ENCODE measurements at regions not wholly inside any gene's neighbourhood (a gene's known extent, or its start where the extent isn't known, plus 50 kb on each side); places are given as distances from the start of the nearest gene placed in this dataset.

DNA sequence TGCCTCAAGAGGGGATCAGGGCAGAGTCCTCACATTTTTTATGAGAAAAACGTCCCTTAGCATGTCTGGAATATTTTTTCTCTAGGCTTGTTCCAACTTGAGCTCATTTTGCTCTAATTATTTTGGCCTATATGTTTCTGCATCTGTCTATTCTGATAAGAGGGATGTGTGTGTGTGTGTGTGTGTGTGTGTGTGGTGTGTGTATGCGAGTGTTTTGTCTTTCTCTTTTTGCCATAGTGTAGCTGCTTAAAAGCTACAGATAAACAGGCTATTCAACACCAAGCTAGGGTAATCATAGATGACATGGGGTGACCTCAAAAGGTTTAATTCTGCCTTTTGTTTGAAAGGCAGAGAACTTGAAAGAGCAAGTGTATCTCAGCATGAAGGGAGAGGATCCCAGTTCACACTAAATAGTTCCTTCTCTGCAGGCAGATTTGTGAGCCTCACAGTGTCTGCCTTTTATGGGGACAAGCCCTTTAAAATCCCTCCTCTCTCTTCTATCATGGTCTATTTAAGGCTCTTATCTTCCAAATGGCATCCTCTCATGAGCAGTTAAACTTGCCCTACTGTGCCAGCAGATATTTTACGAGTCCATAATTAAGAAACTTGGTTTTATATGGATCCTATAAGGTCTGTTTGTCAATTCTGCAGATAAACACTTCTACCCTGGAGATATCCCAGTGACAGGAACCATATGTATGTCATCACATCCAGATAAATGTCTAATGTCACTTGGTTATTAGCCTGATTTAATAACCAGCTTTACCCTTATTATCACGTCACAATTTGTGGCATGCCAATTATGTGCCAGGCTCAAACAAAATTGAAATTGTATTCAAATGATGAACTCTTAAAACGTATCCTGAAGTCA lies 202.9 kb upstream of the MTPN start:
- Mint-ChIP-seq H3K27me3 (ENCODE audit: insufficient read depth) (no peaks in the 10 kb centered on the region), H3K27ac (no peak overlapping the region), H3K36me3 (ENCODE audit: low read depth) (no peaks in the 10 kb centered on the region), H3K4me3 (no peak overlapping the region), H3K9me3 (no peaks in the 10 kb centered on the region), H3K4me1 (ENCODE audit: low read depth) (no peaks in the 10 kb centered on the region)
- no peak for DNase-seq (ENCODE audit: low spot score)
- intact Hi-C loops (cut with micrococcal nuclease) = no loop called here

DNA sequence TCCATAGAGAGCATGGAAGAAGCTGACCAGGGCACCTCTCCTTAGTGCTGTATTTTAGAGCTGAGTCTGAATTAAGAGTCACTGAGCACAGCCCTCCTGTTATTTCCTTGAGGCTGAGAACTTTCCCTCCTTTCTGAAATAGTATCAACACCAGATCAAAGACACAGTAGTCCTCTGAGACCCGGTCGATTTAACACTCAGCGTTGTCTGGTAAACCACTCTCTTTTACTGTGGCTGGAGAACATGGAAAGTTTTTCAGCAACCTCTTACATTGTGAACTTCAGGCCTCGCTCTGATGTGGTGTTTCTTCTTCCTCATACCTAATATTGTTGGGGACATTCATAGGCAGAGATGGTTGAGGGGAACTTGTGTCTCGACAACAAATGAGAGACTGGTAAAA lies 202.0 kb upstream of the MTPN start:
- intact Hi-C loops (cut with micrococcal nuclease) = no loop called here
- no peak for DNase-seq (ENCODE audit: low spot score)
- Mint-ChIP-seq H3K4me3 (no peak overlapping the region), H3K27me3 (ENCODE audit: insufficient read depth) (no peaks in the 10 kb centered on the region), H3K36me3 (ENCODE audit: low read depth) (no peaks in the 10 kb centered on the region), H3K9me3 (no peaks in the 10 kb centered on the region), H3K4me1 (ENCODE audit: low read depth) (no peaks in the 10 kb centered on the region), H3K27ac (no peak overlapping the region)

- Mint-ChIP-seq H3K4me3 (no peak overlapping the region), H3K36me3 (ENCODE audit: low read depth) (no peaks in the 10 kb centered on the region), H3K9me3 (no peaks in the 10 kb centered on the region), H3K27ac (no peak overlapping the region), H3K4me1 (ENCODE audit: low read depth) (no peaks in the 10 kb centered on the region), H3K27me3 (ENCODE audit: insufficient read depth) (no peaks in the 10 kb centered on the region)
- no peak for DNase-seq (ENCODE audit: low spot score)
- intact Hi-C loops (cut with micrococcal nuclease) = no loop called here
These were observed 197.4 kb upstream of the MTPN start for GRCh38 chr7:136174477-136175125.

- Mint-ChIP-seq H3K27ac (no peak overlapping the region), H3K27me3 (ENCODE audit: insufficient read depth) (no peaks in the 10 kb centered on the region), H3K9me3 (no peaks in the 10 kb centered on the region), H3K4me3 (no peak overlapping the region), H3K4me1 (ENCODE audit: low read depth) (no peaks in the 10 kb centered on the region), H3K36me3 (ENCODE audit: low read depth) (no peaks in the 10 kb centered on the region)
- DNase-seq (ENCODE audit: low spot score) = no peak
- intact Hi-C loops (cut with micrococcal nuclease) = no loop called here
These were observed 196.7 kb upstream of the MTPN start for GRCh38 chr7:136173874-136174273.

DNA sequence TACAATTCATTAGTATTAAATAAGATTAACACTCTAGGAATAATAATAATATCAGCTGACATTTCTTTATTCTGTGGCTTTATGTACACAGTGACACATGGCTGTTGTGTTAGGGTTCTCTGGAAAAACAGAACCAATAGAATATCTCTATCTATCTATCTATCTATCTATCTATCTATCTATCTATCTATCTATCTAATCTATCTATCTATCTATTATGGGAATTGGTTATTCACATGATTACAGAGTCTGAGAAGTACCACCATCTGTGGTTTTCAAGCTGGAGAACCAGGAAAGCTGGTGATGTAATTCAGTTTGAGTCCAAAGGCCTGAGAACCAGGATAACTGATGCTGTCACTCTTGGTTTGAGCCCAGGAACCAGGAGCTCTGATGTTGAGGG lies 194.1 kb upstream of the MTPN start:
- Mint-ChIP-seq H3K4me3 (no peak overlapping the region), H3K4me1 (ENCODE audit: low read depth) (no peaks in the 10 kb centered on the region), H3K27me3 (ENCODE audit: insufficient read depth) (no peaks in the 10 kb centered on the region), H3K9me3 (no peaks in the 10 kb centered on the region), H3K36me3 (ENCODE audit: low read depth) (no peaks in the 10 kb centered on the region), H3K27ac (no peak overlapping the region)
- intact Hi-C loops (cut with micrococcal nuclease) = no loop called here
- DNase-seq (ENCODE audit: low spot score) = no peak

DNA sequence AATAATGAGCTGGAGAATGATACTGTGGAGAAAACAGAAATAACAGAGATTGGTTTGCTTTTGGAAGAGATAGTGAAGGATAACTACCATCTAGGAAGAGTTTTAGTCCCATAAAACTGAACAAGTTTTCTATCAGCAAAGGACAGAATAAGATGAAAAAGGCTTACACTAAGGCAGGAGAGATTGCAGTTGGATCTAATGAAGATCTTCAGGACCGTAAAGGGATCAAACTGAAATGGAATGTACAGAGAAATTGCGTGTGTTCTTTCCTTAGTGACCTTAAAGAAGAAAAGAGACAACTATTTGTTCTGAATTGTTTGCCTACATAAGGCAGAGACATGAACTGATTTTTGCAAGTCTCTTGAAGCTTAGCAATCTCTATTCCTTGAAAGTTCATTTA lies 191.7 kb upstream of the MTPN start:
- Mint-ChIP-seq H3K4me1 (ENCODE audit: low read depth) (no peaks in the 10 kb centered on the region), H3K4me3 (no peak overlapping the region), H3K27ac (no peak overlapping the region), H3K9me3 (no peaks in the 10 kb centered on the region), H3K36me3 (ENCODE audit: low read depth) (no peaks in the 10 kb centered on the region), H3K27me3 (ENCODE audit: insufficient read depth) (no peaks in the 10 kb centered on the region)
- intact Hi-C loops (cut with micrococcal nuclease) = no loop called here
- no peak for DNase-seq (ENCODE audit: low spot score)

GRCh38 chr7:136167991-136168390 lies 190.8 kb upstream of the MTPN start:
- no peak overlapping the region for H3K4me3 Mint-ChIP-seq
- H3K27ac Mint-ChIP-seq = no peak overlapping the region
- no peaks in the 10 kb centered on the region for H3K27me3 Mint-ChIP-seq (ENCODE audit: insufficient read depth)
- no peaks in the 10 kb centered on the region for H3K9me3 Mint-ChIP-seq
- H3K36me3 Mint-ChIP-seq (ENCODE audit: low read depth) = no peaks in the 10 kb centered on the region
- intact Hi-C loops (cut with micrococcal nuclease) = no loop called here
- no peak for DNase-seq (ENCODE audit: low spot score)
- no peaks in the 10 kb centered on the region for H3K4me1 Mint-ChIP-seq (ENCODE audit: low read depth)

- no peaks in the 10 kb centered on the region for H3K9me3 Mint-ChIP-seq
- intact Hi-C loops (cut with micrococcal nuclease) = no loop called here
- no peaks in the 10 kb centered on the region for H3K27me3 Mint-ChIP-seq (ENCODE audit: insufficient read depth)
- H3K36me3 Mint-ChIP-seq (ENCODE audit: low read depth) = no peaks in the 10 kb centered on the region
- H3K4me1 Mint-ChIP-seq (ENCODE audit: low read depth) = no peaks in the 10 kb centered on the region
- no peak for DNase-seq (ENCODE audit: low spot score)
- H3K27ac Mint-ChIP-seq = no peak overlapping the region
- no peak overlapping the region for H3K4me3 Mint-ChIP-seq
These were observed 189.4 kb upstream of the MTPN start for GRCh38 chr7:136166521-136166920.

- no peaks in the 10 kb centered on the region for H3K9me3 Mint-ChIP-seq
- H3K4me3 Mint-ChIP-seq = no peak overlapping the region
- H3K27ac Mint-ChIP-seq = no peak overlapping the region
- H3K27me3 Mint-ChIP-seq (ENCODE audit: insufficient read depth) = peaks cover 2% of the 10 kb centered on the region
- no peaks in the 10 kb centered on the region for H3K36me3 Mint-ChIP-seq (ENCODE audit: low read depth)
- intact Hi-C loops (cut with micrococcal nuclease) = no loop called here
- DNase-seq (ENCODE audit: low spot score) = no peak
- H3K4me1 Mint-ChIP-seq (ENCODE audit: low read depth) = no peaks in the 10 kb centered on the region
These were observed 186.2 kb upstream of the MTPN start for GRCh38 chr7:136163340-136163801.

DNA sequence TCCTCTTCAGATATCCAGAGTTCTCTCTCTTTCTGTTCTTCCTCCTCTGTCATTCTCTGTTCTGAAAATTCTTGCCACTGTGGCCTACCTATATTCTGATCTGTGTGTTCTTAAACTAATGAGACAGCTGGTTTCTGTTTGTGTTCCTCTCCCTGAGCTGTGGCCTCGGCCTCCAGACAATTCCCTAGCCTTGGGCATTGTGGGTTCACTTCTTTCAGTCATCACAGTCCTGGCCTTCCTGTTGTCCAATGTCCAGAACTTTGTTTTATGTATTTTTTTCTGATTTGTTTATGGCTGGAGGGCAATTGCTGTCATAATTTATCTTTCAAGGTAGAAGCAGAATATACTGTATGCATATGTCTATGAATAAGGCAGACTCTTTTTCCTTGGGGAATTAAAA lies 173.2 kb upstream of the MTPN start:
- H3K4me1 Mint-ChIP-seq (ENCODE audit: low read depth) = no peaks in the 10 kb centered on the region
- no peaks in the 10 kb centered on the region for H3K36me3 Mint-ChIP-seq (ENCODE audit: low read depth)

DNA sequence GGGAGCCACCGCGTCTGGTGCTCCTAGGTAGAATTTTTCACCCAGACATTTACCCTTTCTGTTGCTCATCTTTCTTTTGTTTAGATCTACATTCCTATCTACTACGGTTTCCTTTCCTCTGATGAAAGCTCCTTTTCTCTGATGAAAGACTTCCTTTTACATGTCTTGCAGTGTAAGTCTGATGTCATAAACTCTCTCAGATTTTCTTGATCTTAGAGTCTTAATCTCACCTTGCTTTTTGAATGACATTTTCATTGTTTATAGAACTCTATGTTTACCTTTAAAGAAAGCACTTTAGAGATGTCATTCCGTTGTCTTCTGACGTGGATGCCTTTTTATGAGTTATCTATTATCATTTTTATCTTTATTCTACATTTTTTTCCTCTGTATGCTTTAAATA lies 171.8 kb upstream of the MTPN start:
- no peaks in the 10 kb centered on the region for H3K9me3 Mint-ChIP-seq
- H3K27ac Mint-ChIP-seq = no peak overlapping the region
- H3K36me3 Mint-ChIP-seq (ENCODE audit: low read depth) = no peaks in the 10 kb centered on the region
- no peak overlapping the region for H3K4me3 Mint-ChIP-seq
- no peaks in the 10 kb centered on the region for H3K27me3 Mint-ChIP-seq (ENCODE audit: insufficient read depth)
- DNase-seq (ENCODE audit: low spot score) = no peak
- no peaks in the 10 kb centered on the region for H3K4me1 Mint-ChIP-seq (ENCODE audit: low read depth)
- intact Hi-C loops (cut with micrococcal nuclease) = no loop called here

More for the DNA sequence above, 173.2 kb upstream of the MTPN start:
- H3K27ac Mint-ChIP-seq = no peak overlapping the region
- no peak for DNase-seq (ENCODE audit: low spot score)
- no peaks in the 10 kb centered on the region for H3K27me3 Mint-ChIP-seq (ENCODE audit: insufficient read depth)
- intact Hi-C loops (cut with micrococcal nuclease) = no loop called here
- no peaks in the 10 kb centered on the region for H3K9me3 Mint-ChIP-seq
- H3K4me3 Mint-ChIP-seq = no peak overlapping the region

- Mint-ChIP-seq H3K4me1 (ENCODE audit: low read depth) (no peaks in the 10 kb centered on the region), H3K27me3 (ENCODE audit: insufficient read depth) (no peaks in the 10 kb centered on the region), H3K36me3 (ENCODE audit: low read depth) (no peaks in the 10 kb centered on the region), H3K4me3 (no peak overlapping the region), H3K9me3 (no peaks in the 10 kb centered on the region), H3K27ac (no peak overlapping the region)
- no peak for DNase-seq (ENCODE audit: low spot score)
- intact Hi-C loops (cut with micrococcal nuclease) = no loop called here
These were observed 169.8 kb upstream of the MTPN start for GRCh38 chr7:136146925-136147324.

GRCh38 chr7:136144182-136144581 lies 167.0 kb upstream of the MTPN start:
- Mint-ChIP-seq H3K4me1 (ENCODE audit: low read depth) (no peaks in the 10 kb centered on the region), H3K27ac (no peak overlapping the region), H3K27me3 (ENCODE audit: insufficient read depth) (no peaks in the 10 kb centered on the region), H3K9me3 (no peaks in the 10 kb centered on the region), H3K4me3 (no peak overlapping the region), H3K36me3 (ENCODE audit: low read depth) (no peaks in the 10 kb centered on the region)
- intact Hi-C loops (cut with micrococcal nuclease) = no loop called here
- DNase-seq (ENCODE audit: low spot score) = no peak

All from activated T-helper 1 cell treated with anti-CD3 and anti-CD28 coated beads, Interleukin-12 subunit alpha, Interleukin-12 subunit beta, Interleukin-2, Interleukin-4 antibody, amounts not matched to agents 30 ng/mL and 10 ng/mL and 1 ng/mL, durations not matched to agents 14 hours and 24 hours and 36 hours (primary cell).